GM18517 (cell line): ENCODE measurements at regions not wholly inside any gene's neighbourhood (a gene's known extent, or its start where the extent isn't known, plus 50 kb on each side); places are given as distances from the start of the nearest gene placed in this dataset.

Source experiments
- ATAC-seq: cut with Tn5 transposase; IDR thresholded peaks from one replicate; pipeline ENCODE4 v1.9.1; 2021; ENCODE audit warnings: mild to moderate bottlenecking, moderate library complexity; ENCODE audit not compliant: unreplicated experiment

GRCh38 chr9:107660976-107661375 lies 171.4 kb upstream of the KLF4 start:
- no peak for ATAC-seq

DNA sequence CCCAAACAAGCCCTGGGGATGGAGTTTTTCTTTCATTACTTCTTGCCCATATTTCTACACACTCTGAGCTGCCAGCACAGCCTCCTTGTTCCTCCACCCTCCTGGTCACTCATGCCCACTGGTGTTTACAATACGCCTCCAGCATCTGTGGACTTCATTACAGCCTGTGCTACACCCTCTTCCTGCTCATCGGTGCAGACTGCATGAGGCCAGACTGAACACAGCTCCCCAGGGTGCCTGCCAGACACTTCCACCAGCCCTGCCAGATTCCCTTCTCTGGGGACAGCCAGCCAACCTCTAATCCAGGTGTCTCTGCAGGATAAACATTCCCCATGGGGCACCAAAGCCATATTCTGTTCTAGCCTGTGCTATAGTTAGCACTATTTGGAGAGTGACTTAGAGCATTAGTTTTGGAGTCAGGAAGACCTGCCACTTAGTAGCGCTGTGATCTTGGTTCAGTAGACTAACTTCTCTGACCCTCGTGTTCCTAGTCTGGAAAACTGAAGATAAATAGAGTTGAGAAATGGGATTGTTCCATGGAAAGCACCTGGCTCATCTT lies 163.8 kb upstream of the KLF4 start:
- ATAC-seq = no peak

DNA sequence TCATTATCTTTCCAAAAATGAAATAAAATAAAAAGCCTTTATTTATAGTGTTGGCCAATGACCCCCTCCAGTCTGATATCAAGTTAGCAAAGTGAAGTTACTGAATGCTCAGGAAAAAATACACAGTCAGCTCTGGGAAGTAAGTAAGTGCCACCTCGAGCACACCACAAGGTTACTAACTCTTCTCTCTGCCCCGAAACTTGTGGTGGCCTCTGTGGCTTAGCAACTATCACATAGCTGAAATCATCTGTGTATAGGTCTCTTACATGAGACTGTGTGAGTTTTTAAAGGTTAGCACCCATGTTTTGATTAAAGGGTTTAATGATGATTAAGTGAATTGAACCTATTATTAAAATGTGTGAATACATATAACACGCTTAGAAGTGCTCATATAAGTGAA lies 161.4 kb upstream of the KLF4 start:
- no peak for ATAC-seq

GRCh38 chr9:107650321-107650720 lies 160.8 kb upstream of the KLF4 start:
- no peak for ATAC-seq

DNA sequence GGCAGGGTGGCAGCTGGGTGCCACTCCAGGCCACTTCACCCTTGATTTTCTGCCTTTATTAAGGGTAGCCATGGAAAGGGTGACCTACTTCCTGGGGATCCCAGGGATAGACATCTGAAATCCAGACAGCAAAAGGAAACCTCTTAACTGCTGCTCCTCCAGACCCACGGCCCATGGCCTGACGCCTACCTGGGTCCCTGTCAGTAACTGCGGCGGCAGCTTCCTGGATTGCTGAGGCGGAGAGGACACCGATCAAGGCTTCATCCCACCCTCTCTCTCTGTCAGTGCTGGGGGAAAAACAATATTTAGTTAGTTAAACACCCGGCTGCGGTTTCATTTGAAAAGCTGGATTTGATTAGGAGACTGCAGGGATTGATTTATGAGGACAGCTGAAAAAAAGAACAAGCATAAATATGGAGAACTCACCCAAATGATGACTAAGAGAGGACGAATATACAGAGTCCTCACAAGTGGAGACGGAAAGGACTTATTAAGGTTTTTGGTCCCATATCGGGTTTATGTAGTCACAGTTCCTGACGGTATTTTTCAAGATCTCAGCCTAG lies 158.7 kb upstream of the KLF4 start:
- no peak for ATAC-seq

GRCh38 chr9:107647611-107648010 lies 158.0 kb upstream of the KLF4 start:
- no peak for ATAC-seq

GRCh38 chr9:107647141-107647540 lies 157.6 kb upstream of the KLF4 start:
- ATAC-seq = no peak

DNA sequence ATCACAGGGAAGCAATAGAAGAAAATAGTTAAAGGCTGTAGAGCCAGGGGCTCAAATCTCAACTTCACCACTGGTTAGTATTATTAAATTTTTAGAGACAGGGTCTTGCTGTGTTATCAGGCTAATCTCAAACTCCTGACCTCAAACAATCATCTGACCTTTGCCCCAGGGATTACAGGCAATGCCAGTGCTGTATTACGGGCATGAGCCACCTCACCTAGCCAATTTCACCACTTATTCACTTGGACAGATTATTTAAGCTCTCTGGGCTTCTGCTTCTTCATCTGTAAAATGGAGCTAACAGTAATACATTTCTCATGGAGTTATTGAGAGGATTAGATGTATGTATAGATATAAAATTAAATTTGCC lies 155.9 kb upstream of the KLF4 start:
- no peak for ATAC-seq

GRCh38 chr9:107644733-107645463 lies 155.3 kb upstream of the KLF4 start:
- ATAC-seq = no peak

GRCh38 chr9:107639426-107639825 lies 149.9 kb upstream of the KLF4 start:
- ATAC-seq = no peak

DNA sequence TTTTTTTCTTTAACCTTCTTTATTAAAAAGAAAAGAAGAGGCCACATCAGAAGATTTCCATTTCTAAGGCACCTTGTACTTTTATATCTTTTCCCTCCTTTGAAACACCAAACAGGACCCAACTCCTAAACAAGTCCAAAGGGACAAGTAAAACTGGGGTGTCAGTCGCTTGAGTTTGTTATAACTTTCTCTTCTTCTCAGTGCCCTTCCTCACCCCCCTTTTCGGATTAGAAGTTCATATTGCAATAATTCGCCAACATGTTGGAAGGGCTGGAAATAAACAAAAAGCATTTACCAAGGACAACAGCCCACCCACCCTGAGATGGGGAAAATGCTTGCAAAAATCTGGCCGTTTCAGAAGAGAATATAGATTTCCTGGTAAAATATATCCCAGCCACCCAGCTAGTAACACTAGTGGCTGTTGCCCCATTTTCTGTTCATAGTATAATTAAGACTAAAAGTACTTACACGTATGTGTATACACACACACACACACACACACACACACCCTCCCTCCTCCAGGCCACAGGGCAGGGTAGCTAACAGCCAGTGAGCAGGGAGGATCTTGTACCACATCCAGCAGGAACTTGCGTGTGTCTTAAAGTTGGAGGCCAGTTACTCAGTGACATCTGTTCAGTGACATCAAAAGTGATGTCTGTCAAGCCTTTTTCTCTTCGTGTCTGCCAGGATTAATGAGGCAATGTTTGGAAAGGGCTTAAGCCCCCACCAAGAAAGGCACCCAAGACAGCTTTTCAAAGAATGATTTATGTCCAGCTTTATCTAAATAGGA lies 149.1 kb upstream of the KLF4 start:
- ATAC-seq = no peak

DNA sequence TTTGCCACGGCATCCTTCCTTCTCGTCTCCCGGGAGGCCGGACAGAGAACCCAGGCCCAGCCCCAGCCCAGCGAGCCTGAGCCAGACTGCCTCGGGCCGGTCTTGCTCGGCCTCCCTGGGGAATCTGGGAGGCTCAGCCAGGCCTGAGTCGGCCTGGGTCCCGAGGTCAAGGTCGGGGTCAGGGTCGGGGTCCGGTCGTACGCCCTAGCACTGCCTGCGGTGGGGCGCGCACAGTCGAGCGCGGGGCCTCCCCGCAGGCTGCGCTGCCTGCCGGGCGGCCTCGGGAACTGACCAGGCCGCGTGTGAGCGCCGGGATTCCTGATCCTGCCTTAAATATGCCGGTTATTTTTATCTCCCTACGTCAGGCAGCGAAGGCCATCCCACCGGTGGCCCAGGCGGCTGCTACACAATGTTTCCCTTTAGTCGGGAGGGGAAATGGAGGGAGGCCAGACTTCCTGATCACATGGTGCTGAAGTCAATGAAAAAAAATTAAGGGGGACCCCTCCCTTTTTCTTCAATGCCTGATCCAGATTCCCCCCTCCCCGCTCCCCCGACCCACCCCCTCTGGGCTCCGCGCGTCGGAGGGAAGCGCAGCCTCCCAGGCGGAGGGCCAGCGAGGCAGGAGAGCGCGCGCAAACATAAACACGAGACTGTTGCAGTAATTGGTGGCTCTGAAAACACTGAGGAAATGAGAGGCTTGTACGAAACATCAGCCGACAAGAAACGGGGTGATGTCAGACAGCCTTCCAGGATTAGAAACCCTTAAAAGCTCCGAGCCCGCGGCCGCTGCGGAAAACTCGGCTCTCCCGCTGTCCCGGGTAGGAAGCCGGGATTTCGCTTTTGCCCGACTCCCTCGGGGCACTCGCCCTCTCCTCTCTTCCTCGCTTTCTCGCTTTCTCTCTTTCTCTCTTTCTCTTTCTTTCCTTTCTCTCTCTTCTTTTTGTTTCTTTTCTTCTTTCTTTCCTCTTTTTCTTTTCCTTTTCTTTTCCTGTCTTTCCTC lies 148.2 kb upstream of the KLF4 start:
- ATAC-seq = no peak

- ATAC-seq = no peak
Measured at GRCh38 chr9:107636571-107637381, 147.2 kb upstream of the KLF4 start.

DNA sequence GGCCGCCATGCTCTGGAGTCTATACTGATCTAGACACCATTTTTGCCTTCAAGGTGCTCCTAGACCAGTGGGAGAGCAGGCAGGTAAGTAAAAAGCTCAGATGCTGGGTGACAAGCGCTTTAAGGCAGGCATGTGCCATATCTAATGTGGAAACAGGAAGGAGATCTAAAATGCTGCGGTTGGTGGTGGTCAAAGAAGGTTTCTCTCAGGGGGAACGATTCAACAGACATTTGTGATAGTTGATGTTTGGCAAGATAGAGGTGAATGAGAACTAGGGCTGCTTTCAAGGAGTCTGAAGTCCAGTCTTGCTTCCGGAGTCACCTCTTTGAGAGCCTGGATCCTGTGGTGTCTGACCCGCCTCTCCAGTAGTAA lies 146.2 kb upstream of the KLF4 start:
- ATAC-seq = no peak

GRCh38 chr9:107635101-107635802 lies 145.7 kb upstream of the KLF4 start:
- ATAC-seq = no peak

- no peak for ATAC-seq
Measured at GRCh38 chr9:107633406-107633805, 143.8 kb upstream of the KLF4 start.

GRCh38 chr9:107632661-107633060 lies 143.1 kb upstream of the KLF4 start:
- ATAC-seq = no peak

- no peak for ATAC-seq
Measured at GRCh38 chr9:107632216-107632615, 142.6 kb upstream of the KLF4 start.

- no peak for ATAC-seq
Measured at GRCh38 chr9:107631788-107632187, 142.2 kb upstream of the KLF4 start.
